Activated naive CD8-positive, alpha-beta T cell treated with anti-CD3 and anti-CD28 coated beads, Interleukin-2, amount 50 U/mL, for 24 hours (primary cell): ENCODE measurements at regions not wholly inside any gene's neighbourhood (a gene's known extent, or its start where the extent isn't known, plus 50 kb on each side); places are given as distances from the start of the nearest gene placed in this dataset.
A peak's percentile ranks its signal among the peaks of the same experiment; 100 is the strongest.

Experiments
- ATAC-seq: fragments of 150-1000 bp; cut with Tn5 transposase; one replicate; pipeline ENCODE4 v1.10.0; 2021
- DNase-seq: peaks from one replicate; pipeline ENCODE4 v3.0.0; 2021
- H3K27ac Mint-ChIP-seq: one replicate; pipeline ENCODE4 v1.8.0; 2021; ENCODE audit warnings: mild to moderate bottlenecking, mixed read lengths
- H3K27me3 Mint-ChIP-seq: one replicate; pipeline ENCODE4 v1.8.0; 2021; ENCODE audit warnings: mixed read lengths
- H3K36me3 Mint-ChIP-seq: one replicate; pipeline ENCODE4 v1.8.0; 2021; ENCODE audit warnings: low read depth, mixed read lengths
- H3K4me1 Mint-ChIP-seq: one replicate; pipeline ENCODE4 v1.8.0; 2021; ENCODE audit warnings: mixed read lengths
- H3K4me3 Mint-ChIP-seq: one replicate; pipeline ENCODE4 v1.8.0; 2021; ENCODE audit warnings: mild to moderate bottlenecking, moderate library complexity, mixed read lengths
- H3K9me3 Mint-ChIP-seq: one replicate; pipeline ENCODE4 v1.8.0; 2021; ENCODE audit warnings: mixed read lengths

GRCh38 chr7:112395411-112395810, 54.8 kb upstream of the IFRD1 start:
- no peaks in the 10 kb centered on the region for H3K9me3 Mint-ChIP-seq
- H3K36me3 Mint-ChIP-seq: no peaks in the 10 kb centered on the region
- H3K4me1 Mint-ChIP-seq: peaks cover 25% of the 10 kb centered on the region
- H3K27ac Mint-ChIP-seq: no peak overlapping the region
- H3K4me3 Mint-ChIP-seq: no peak overlapping the region
- DNase-seq (no peak), ATAC-seq (no peak)
- peaks cover 3% of the 10 kb centered on the region for H3K27me3 Mint-ChIP-seq

DNA sequence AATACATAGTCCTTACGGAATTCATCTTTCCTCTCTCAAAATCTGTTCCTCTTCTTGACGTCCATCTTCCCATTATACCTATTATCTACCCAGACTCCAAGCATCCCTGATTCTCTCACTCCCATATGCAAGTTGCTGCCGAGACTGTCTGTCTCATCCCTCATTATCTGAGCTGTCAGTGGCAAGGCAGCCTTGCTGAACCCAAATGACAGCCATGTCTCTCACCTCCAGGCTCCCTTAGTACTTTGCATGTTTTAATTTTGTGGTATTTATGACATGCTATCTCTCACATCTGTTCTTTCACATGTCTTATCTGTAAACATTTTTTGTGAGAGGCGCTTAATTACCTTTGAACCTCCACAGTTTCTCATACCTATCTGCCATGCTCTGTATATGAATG, 54.4 kb upstream of the IFRD1 start:
- Mint-ChIP-seq H3K27me3 (peaks cover 3% of the 10 kb centered on the region), H3K4me3 (no peak overlapping the region), H3K4me1 (peaks cover 25% of the 10 kb centered on the region), H3K27ac (no peak overlapping the region), H3K9me3 (no peaks in the 10 kb centered on the region), H3K36me3 (no peaks in the 10 kb centered on the region)
- ATAC-seq (no peak), DNase-seq (no peak)

DNA sequence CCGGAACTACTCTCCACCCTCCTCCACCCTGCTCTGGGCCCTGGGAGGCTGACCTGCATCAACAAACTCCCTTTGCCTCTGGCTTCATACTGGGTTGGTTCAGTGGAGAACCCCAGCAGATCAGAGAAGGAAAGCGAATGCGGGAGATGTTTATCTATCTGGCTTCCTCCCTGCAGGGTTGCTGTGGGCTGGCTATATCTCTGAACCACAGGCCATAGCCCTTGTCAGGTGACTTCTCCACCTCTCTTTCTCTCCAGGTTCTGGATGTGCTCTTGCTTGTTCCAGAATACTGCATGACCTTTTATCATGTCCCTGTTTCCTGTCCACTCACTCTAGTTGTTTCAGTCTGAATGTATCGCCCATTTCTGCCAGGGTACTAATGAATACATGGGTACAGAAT, 51.7 kb upstream of the IFRD1 start:
- peak; percentile 71 for ATAC-seq
- Mint-ChIP-seq H3K27ac (no peak overlapping the region), H3K4me3 (no peak overlapping the region)

DNA sequence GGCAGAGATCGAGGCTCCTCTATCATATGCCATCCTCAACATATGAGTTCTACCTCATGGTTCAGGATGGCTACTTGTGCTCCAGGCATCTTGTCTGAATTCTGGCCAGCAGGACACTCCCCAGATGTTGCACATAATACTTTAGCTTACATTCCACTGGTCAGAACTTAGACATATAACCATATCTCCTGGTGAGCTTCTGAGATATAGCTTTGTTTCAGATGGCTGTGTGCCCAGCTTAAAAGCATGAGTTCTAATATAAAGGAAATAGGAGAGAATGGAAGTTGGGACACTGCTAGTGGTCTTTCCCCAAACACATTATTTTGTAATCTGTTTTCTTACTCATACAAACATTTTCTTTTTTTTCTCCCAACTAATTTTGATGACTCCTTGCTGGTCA, 50.8 kb upstream of the IFRD1 start:
- Mint-ChIP-seq H3K9me3 (no peaks in the 10 kb centered on the region), H3K36me3 (no peaks in the 10 kb centered on the region), H3K27ac (no peak overlapping the region), H3K4me1 (peaks cover 13% of the 10 kb centered on the region), H3K27me3 (peaks cover 5% of the 10 kb centered on the region), H3K4me3 (no peak overlapping the region)
- DNase-seq (no peak), ATAC-seq (no peak)

More for the DNA sequence above, 51.7 kb upstream of the IFRD1 start:
- Mint-ChIP-seq H3K36me3 (no peaks in the 10 kb centered on the region), H3K27me3 (peaks cover 5% of the 10 kb centered on the region), H3K4me1 (peaks cover 13% of the 10 kb centered on the region), H3K9me3 (no peaks in the 10 kb centered on the region)
- DNase-seq: no peak

- H3K27ac Mint-ChIP-seq: no peak overlapping the region
- no peak overlapping the region for H3K4me3 Mint-ChIP-seq
- ATAC-seq (no peak), DNase-seq (no peak)
- peaks cover 13% of the 10 kb centered on the region for H3K4me1 Mint-ChIP-seq
- H3K27me3 Mint-ChIP-seq: peaks cover 5% of the 10 kb centered on the region
- no peaks in the 10 kb centered on the region for H3K36me3 Mint-ChIP-seq
- no peaks in the 10 kb centered on the region for H3K9me3 Mint-ChIP-seq
These were observed 50.1 kb upstream of the IFRD1 start for GRCh38 chr7:112400141-112400540.
